ENCODE measurements at regions not wholly inside any gene's neighbourhood (a gene's known extent, or its start where the extent isn't known, plus 50 kb on each side); places are given as distances from the start of the nearest gene placed in this dataset.

GRCh38 chr15:60228619-60229018 is 169.2 kb downstream of the ANXA2 start:
- Histone ChIP-seq H3K4me1 (no peaks in the 10 kb centered on the region), H3K9me3 (no peaks in the 10 kb centered on the region), H3K36me3 (no peaks in the 10 kb centered on the region), H3K4me3 (no peak overlapping the region), H3K27me3 (no peaks in the 10 kb centered on the region), H3K27ac (no peak overlapping the region)
- no peak for TF ChIP-seq POLR2A (IDR thresholded peaks at IDR 0.05)
- no peak for TF ChIP-seq CTCF (IDR thresholded peaks at IDR 0.05 in 4 of 5, conservative IDR thresholded peaks at IDR 0.05 in 1 of 5)
- intact Hi-C loops (cut with DNase I; ENCODE audit: low total_unique reads) (no loop called here), in situ Hi-C loops (cut with MboI; ENCODE audit: low sequenced_read_pairs in 4 of 4) (loop anchor here in 1 of 4 donors (25.0 kb wide), 1 partner anchor 109 kb away; no protein-coding TSS in a partner anchor)
- no peak for DNase-seq
- no peak for ATAC-seq

DNA sequence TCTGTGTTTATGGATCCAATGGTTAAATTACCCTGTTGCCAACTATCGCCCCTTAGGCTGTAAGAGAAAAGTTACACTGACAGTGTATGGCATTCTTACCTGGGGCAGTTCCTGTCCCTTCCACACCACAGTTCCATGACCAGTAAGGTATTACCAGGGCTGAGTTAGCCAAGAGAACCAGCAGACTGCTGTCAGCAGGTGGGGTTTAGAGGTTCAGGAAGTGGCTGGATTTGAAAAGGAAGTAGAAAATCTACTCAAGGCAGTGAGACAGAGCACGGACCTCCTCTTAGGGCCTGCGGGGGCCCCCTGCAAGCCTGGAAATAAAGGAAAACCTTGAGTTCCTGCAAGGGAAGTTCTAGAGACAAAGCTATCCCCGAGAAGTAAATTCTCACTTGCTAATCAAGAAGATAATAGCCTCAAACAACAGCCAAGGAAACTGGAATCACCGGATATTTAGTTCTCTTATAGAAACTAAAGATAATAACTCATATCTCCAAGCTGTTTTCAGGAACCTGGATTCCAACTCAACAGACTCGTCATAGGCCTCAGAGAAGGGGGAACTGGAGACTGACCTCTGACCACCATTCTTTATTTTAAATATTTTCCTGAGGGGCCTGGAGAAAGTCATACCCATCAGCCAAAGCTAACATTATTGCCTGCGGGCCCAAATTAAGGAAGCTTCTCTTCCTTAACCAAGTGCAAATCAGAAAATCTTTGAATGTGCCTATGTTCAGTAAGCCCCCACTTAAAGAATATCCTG is 161.7 kb downstream of the ANXA2 start:
- Histone ChIP-seq H3K4me3 (no peak overlapping the region), H3K4me1 (no peaks in the 10 kb centered on the region), H3K27me3 (no peaks in the 10 kb centered on the region), H3K27ac (no peak overlapping the region), H3K9me3 (no peaks in the 10 kb centered on the region), H3K36me3 (no peaks in the 10 kb centered on the region)
- in situ Hi-C loops (cut with MboI; ENCODE audit: low sequenced_read_pairs in 4 of 4) (loop anchor here in 1 of 4 donors (25.0 kb wide), 1 partner anchor 101 kb away; no protein-coding TSS in a partner anchor), intact Hi-C loops (cut with DNase I; ENCODE audit: low total_unique reads) (no loop called here)
- no peak for TF ChIP-seq CTCF (IDR thresholded peaks at IDR 0.05 in 4 of 5, conservative IDR thresholded peaks at IDR 0.05 in 1 of 5)
- no peak for TF ChIP-seq POLR2A (IDR thresholded peaks at IDR 0.05)
- no peak for ATAC-seq
- no peak for DNase-seq

- ATAC-seq (no peak), DNase-seq (no peak)
- in situ Hi-C loops (cut with MboI; ENCODE audit: low sequenced_read_pairs in 4 of 4), result loop anchor here in 1 of 4 donors (25.0 kb wide), 1 partner anchor 100 kb away; no protein-coding TSS in a partner anchor
- no peak overlapping the region for H3K27ac ChIP-seq
- no peaks in the 10 kb centered on the region for H3K9me3 ChIP-seq
- intact Hi-C loops (cut with DNase I; ENCODE audit: low total_unique reads), result no loop called here
- no peaks in the 10 kb centered on the region for H3K4me1 ChIP-seq
- no peak overlapping the region for H3K4me3 ChIP-seq
- H3K27me3 ChIP-seq, result peaks cover 0 to 3% (median 0%) of the 10 kb centered on the region in 3 donors
- no peaks in the 10 kb centered on the region for H3K36me3 ChIP-seq
- TF ChIP-seq CTCF (IDR thresholded peaks at IDR 0.05 in 4 of 5, conservative IDR thresholded peaks at IDR 0.05 in 1 of 5), result no peak
- TF ChIP-seq POLR2A (IDR thresholded peaks at IDR 0.05), result no peak
Observed at GRCh38 chr15:60237446-60237845, 160.3 kb downstream of the ANXA2 start.

GRCh38 chr15:60243769-60244168 is 154.0 kb downstream of the ANXA2 start:
- Histone ChIP-seq H3K27ac (no peak overlapping the region), H3K36me3 (no peaks in the 10 kb centered on the region), H3K4me1 (no peaks in the 10 kb centered on the region), H3K4me3 (no peak overlapping the region), H3K9me3 (no peaks in the 10 kb centered on the region), H3K27me3 (peaks cover 0 to 3% (median 0%) of the 10 kb centered on the region in 3 donors)
- no peak for TF ChIP-seq CTCF (IDR thresholded peaks at IDR 0.05 in 4 of 5, conservative IDR thresholded peaks at IDR 0.05 in 1 of 5)
- no peak for TF ChIP-seq POLR2A (IDR thresholded peaks at IDR 0.05)
- DNase-seq (no peak), ATAC-seq (no peak)
- intact Hi-C loops (cut with DNase I; ENCODE audit: low total_unique reads), result no loop called here
- in situ Hi-C loops (cut with MboI; ENCODE audit: low sequenced_read_pairs in 4 of 4), result loop anchor here in 1 of 4 donors (25.0 kb wide), 1 partner anchor 94 kb away; no protein-coding TSS in a partner anchor
